ENCODE measurements at regions not wholly inside any gene's neighbourhood (a gene's known extent, or its start where the extent isn't known, plus 50 kb on each side); places are given as distances from the start of the nearest gene placed in this dataset.

DNA sequence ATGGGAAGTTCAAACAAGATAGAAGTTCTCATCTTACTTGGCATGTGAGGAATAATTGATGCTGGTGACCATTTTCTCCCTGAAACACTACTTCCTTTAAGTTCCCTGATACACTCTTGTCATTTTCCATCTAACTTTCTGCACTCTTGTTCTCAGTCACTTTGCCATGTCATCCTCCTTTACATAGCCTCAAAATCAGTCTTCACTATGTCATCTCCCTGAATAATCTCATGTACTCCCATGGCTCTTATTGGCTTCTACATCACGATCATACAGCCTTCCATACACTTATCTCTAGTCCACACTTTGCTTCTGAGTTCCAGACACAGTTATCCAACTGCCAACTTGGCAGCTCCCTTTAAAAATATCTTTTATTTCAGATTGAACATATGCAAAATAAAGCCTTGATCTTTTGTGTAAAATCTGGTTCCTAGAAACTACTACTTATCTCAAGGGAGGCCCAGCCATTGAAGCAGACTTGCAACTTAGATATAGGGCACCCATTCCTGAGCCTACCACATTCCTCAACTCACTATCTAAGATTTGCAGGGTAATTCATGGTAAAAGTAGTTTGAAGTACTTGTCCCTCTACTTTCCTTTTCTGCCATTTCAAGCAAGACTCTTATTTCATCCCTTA is 1070.2 kb upstream of the NXPH2 start:
- in situ Hi-C loops (cut with MboI; ENCODE audit: low pct_ligation_motif_present in 1 of 4, low pct_unique_long_range_greater_than_20kb in 1 of 4, low sequenced_read_pairs in 3 of 4), result no loop called here
- Histone ChIP-seq H3K9me3 (no peaks in the 10 kb centered on the region), H3K4me3 (no peak overlapping the region), H3K4me1 (no peaks in the 10 kb centered on the region), H3K36me3 (no peaks in the 10 kb centered on the region), H3K27ac (no peak overlapping the region), H3K27me3 (no peaks in the 10 kb centered on the region)
- no peak for DNase-seq
- 67 to 68% methylated on average over 1 of the region's 1 CpG for WGBS, 2 donors (ENCODE audit: low coverage in 1 of 2)
- no peak for TF ChIP-seq EP300 (IDR thresholded peaks at IDR 0.05; ENCODE audit: low read depth)
- no peak for TF ChIP-seq POLR2A (IDR thresholded peaks at IDR 0.05)
- TF ChIP-seq POLR2AphosphoS5 (IDR thresholded peaks at IDR 0.05), result no peak
- no peak for TF ChIP-seq CTCF (IDR thresholded peaks at IDR 0.05)
- intact Hi-C loops (cut with DNase I; ENCODE audit: low total_unique reads), result no loop called here

GRCh38 chr2:139836769-139837168 is 1056.6 kb upstream of the NXPH2 start:
- H3K36me3 ChIP-seq, result no peaks in the 10 kb centered on the region
- intact Hi-C loops (cut with DNase I; ENCODE audit: low total_unique reads), result no loop called here

GRCh38 chr2:139835101-139835500 is 1054.9 kb upstream of the NXPH2 start:
- WGBS, 2 donors (ENCODE audit: low coverage in 1 of 2), result 49 to 58% methylated on average over 2 of the region's 2 CpGs
- TF ChIP-seq CTCF (IDR thresholded peaks at IDR 0.05) (no peak), POLR2A (IDR thresholded peaks at IDR 0.05) (no peak), POLR2AphosphoS5 (IDR thresholded peaks at IDR 0.05) (no peak), EP300 (IDR thresholded peaks at IDR 0.05; ENCODE audit: low read depth) (no peak)
- intact Hi-C loops (cut with DNase I; ENCODE audit: low total_unique reads), result no loop called here
- H3K27ac ChIP-seq, result no peak overlapping the region
- H3K9me3 ChIP-seq, result no peaks in the 10 kb centered on the region
- H3K4me3 ChIP-seq, result no peak overlapping the region
- in situ Hi-C loops (cut with MboI; ENCODE audit: low pct_ligation_motif_present in 1 of 4, low pct_unique_long_range_greater_than_20kb in 1 of 4, low sequenced_read_pairs in 3 of 4), result no loop called here
- H3K4me1 ChIP-seq, result no peaks in the 10 kb centered on the region
- no peak for DNase-seq
- H3K27me3 ChIP-seq, result no peaks in the 10 kb centered on the region
- H3K36me3 ChIP-seq, result no peaks in the 10 kb centered on the region

More at GRCh38 chr2:139836769-139837168, 1056.6 kb upstream of the NXPH2 start:
- Histone ChIP-seq H3K9me3 (peaks cover 0 to 10% of the 10 kb centered on the region in 2 donors), H3K4me3 (no peak overlapping the region), H3K27ac (no peak overlapping the region), H3K4me1 (no peaks in the 10 kb centered on the region), H3K27me3 (no peaks in the 10 kb centered on the region)
- in situ Hi-C loops (cut with MboI; ENCODE audit: low pct_ligation_motif_present in 1 of 4, low pct_unique_long_range_greater_than_20kb in 1 of 4, low sequenced_read_pairs in 3 of 4), result no loop called here
- no peak for DNase-seq
- TF ChIP-seq POLR2A (IDR thresholded peaks at IDR 0.05) (no peak), EP300 (IDR thresholded peaks at IDR 0.05; ENCODE audit: low read depth) (no peak), POLR2AphosphoS5 (IDR thresholded peaks at IDR 0.05) (no peak), CTCF (IDR thresholded peaks at IDR 0.05) (no peak)
- 74% methylated on average over 4 of the region's 4 CpGs for WGBS, 2 donors (ENCODE audit: low coverage in 1 of 2)

- TF ChIP-seq EP300 (IDR thresholded peaks at IDR 0.05; ENCODE audit: low read depth) (no peak), CTCF (IDR thresholded peaks at IDR 0.05) (no peak), POLR2AphosphoS5 (IDR thresholded peaks at IDR 0.05) (no peak), POLR2A (IDR thresholded peaks at IDR 0.05) (no peak)
- Histone ChIP-seq H3K4me1 (no peaks in the 10 kb centered on the region), H3K36me3 (no peaks in the 10 kb centered on the region), H3K27ac (no peak overlapping the region), H3K4me3 (no peak overlapping the region), H3K27me3 (no peaks in the 10 kb centered on the region), H3K9me3 (no peaks in the 10 kb centered on the region)
- DNase-seq, result no peak
- 50 to 100% methylated on average over 1 to 3 of the region's 3 CpGs for WGBS, 2 donors (ENCODE audit: low coverage in 1 of 2)
- in situ Hi-C loops (cut with MboI; ENCODE audit: low pct_ligation_motif_present in 1 of 4, low pct_unique_long_range_greater_than_20kb in 1 of 4, low sequenced_read_pairs in 3 of 4), result no loop called here
- intact Hi-C loops (cut with DNase I; ENCODE audit: low total_unique reads), result no loop called here
Observed at GRCh38 chr2:139828011-139828410, 1047.8 kb upstream of the NXPH2 start.
